AG04449 (cell line): ENCODE measurements at regions not wholly inside any gene's neighbourhood (a gene's known extent, or its start where the extent isn't known, plus 50 kb on each side); places are given as distances from the start of the nearest gene placed in this dataset.

Source experiments
- CTCF ChIA-PET: fragments of 350-600 bp; formaldehyde crosslinking; extraction: SDS; loops from one replicate; lab custom pipeline; 2021; ENCODE audit warnings: antibody characterized with exemption; lab: Yijun Ruan, JAX
- POLR2A ChIA-PET: fragments of 400-600, 350-600 bp; formaldehyde crosslinking; extraction: SDS; loops from one replicate; lab custom pipeline; 2020; ENCODE audit warnings: antibody characterized with exemption, inconsistent platforms; lab: Yijun Ruan, JAX
- DNase-seq: peaks from one replicate; pipeline ENCODE4 v3.0.0-alpha.2; 2010; ENCODE audit warnings: low read depth, low spot score
- H3K4me3 ChIP-seq: 2 replicates; pipeline ENCODE4 v1.5.1; 2011; ENCODE audit warnings: low read depth, mild to moderate bottlenecking, control low read depth, low read length
- CTCF ChIP-seq: IDR thresholded peaks from one replicate; pipeline ENCODE4 v1.5.1; 2011; ENCODE audit warnings: mild to moderate bottlenecking, moderate library complexity, low read length, control low read depth, inconsistent platforms; ENCODE audit not compliant: insufficient read depth; ENCODE audit errors: missing control alignments

GRCh38 chr5:88606626-88607025, 276.4 kb downstream of the MEF2C start:
- CTCF ChIA-PET, result no interaction called here
- POLR2A ChIA-PET, result no interaction called here
- TF ChIP-seq CTCF, result no peak
- H3K4me3 ChIP-seq, result no peak overlapping the region
- no peak for DNase-seq

- CTCF ChIA-PET, result no interaction called here
- no peak for DNase-seq
- H3K4me3 ChIP-seq, result no peak overlapping the region
- POLR2A ChIA-PET, result no interaction called here
- no peak for TF ChIP-seq CTCF
Measured at GRCh38 chr5:88606173-88606572, 276.8 kb downstream of the MEF2C start.

GRCh38 chr5:88602584-88602983, 280.4 kb downstream of the MEF2C start:
- CTCF ChIA-PET, result no interaction called here
- POLR2A ChIA-PET, result no interaction called here

GRCh38 chr5:88594441-88594840, 288.5 kb downstream of the MEF2C start:
- CTCF ChIA-PET, result no interaction called here
- no peak for TF ChIP-seq CTCF
- no peak for DNase-seq
- H3K4me3 ChIP-seq, result no peak overlapping the region
- POLR2A ChIA-PET, result no interaction called here

More at GRCh38 chr5:88602584-88602983, 280.4 kb downstream of the MEF2C start:
- TF ChIP-seq CTCF, result no peak
- H3K4me3 ChIP-seq, result no peak overlapping the region
- DNase-seq, result no peak

DNA sequence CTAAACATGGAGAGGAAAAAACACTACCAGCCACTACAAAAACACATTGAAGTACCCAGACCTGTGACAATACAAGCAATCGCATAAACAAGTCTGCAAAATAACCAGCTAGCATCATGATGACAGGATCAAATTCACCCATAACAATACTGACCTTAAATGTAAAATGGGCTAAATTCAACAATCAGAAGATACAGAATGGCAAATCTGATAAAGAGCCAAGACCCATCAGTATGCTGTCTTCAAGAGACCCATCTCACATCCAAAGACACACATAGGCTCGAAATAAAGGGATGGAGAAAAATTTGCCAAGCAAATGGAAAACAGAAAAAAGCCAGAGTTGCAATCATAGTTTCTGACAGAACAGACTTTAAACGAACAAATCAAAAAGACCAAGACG, 294.4 kb downstream of the MEF2C start:
- no peak overlapping the region for H3K4me3 ChIP-seq

DNA sequence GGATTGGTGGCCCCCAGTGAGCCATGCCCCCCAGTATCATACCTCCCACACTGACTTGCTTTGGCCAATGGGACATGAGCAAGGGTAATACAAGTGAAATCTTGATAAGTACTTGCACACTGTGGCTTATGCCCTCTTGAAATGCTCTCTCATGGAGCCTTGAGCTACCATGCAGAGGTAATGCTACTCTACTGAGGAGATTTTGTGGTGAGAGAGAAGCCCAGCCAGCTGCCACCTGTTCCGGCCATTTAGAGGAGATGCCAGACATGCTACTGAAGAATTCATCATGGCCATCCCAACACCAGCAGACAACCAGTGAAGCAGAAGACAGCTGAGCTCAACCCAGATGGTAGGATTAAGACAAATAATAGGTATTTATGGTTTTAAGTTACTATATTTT, 299.5 kb downstream of the MEF2C start:
- no peak for DNase-seq
- ChIA-PET CTCF (no interaction called here), POLR2A (no interaction called here)
- H3K4me3 ChIP-seq, result no peak overlapping the region
- no peak for TF ChIP-seq CTCF

More for the DNA sequence above, 294.4 kb downstream of the MEF2C start:
- ChIA-PET POLR2A (no interaction called here), CTCF (no interaction called here)
- TF ChIP-seq CTCF, result no peak
- no peak for DNase-seq
